ENCODE measurements at regions not wholly inside any gene's neighbourhood (a gene's known extent, or its start where the extent isn't known, plus 50 kb on each side); places are given as distances from the start of the nearest gene placed in this dataset.
"Not testable (repeated sequence)": the region's sequence is repeated elsewhere in the genome, so short reads cannot be mapped to it uniquely, and the experiment has no call there.

DNA sequence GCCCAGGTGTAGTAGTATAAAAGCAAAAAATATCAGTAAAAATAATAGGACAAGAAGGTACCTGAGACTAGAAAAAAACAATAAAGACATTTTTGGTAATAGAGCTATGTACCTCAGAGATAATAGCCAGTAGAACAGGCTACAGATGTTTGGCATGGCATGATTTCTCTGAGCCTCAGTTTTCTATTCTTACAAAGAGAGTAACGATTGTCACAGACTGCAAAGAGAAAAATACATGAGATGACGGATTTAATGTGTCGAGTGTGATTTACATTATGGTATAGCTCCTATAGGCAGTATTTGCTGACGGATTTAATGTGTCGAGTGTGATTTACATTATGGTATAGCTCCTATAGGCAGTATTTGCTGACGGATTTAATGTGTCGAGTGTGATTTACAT lies 375.3 kb upstream of the NAALADL2 start:
- not testable (repeated sequence) for TF ChIP-seq EZH2 (IDR thresholded peaks at IDR 0.05); POLR2AphosphoS5 (IDR thresholded peaks at IDR 0.05; ENCODE audit: borderline replicate concordance, low read depth, low read length)

Data from SK-N-MC (cell line).